Progenitor cell of endocrine pancreas (in vitro differentiated cells): ENCODE measurements at regions not wholly inside any gene's neighbourhood (a gene's known extent, or its start where the extent isn't known, plus 50 kb on each side); places are given as distances from the start of the nearest gene placed in this dataset.

Source experiments
- DNase-seq: peaks from one replicate; pipeline ENCODE4 v3.0.0; 2021; ENCODE audit warnings: low spot score; ENCODE audit not compliant: unreplicated experiment
- H3K27ac Mint-ChIP-seq: 2 replicates; pipeline ENCODE4 v1.8.0; 2021; ENCODE audit warnings: mild to moderate bottlenecking, moderate library complexity, mixed read lengths
- H3K27me3 Mint-ChIP-seq: 2 replicates; pipeline ENCODE4 v1.8.0; 2021; ENCODE audit warnings: mixed read lengths
- H3K36me3 Mint-ChIP-seq: 2 replicates; pipeline ENCODE4 v1.8.0; 2022; ENCODE audit warnings: mixed read lengths; ENCODE audit not compliant: insufficient read depth
- H3K4me1 Mint-ChIP-seq: 2 replicates; pipeline ENCODE4 v1.8.0; 2021; ENCODE audit warnings: low read depth, mixed read lengths
- H3K4me3 Mint-ChIP-seq: 2 replicates; pipeline ENCODE4 v1.8.0; 2021; ENCODE audit warnings: low read depth, mild to moderate bottlenecking, moderate library complexity, mixed read lengths
- H3K9me3 Mint-ChIP-seq: 2 replicates; pipeline ENCODE4 v1.8.0; 2021; ENCODE audit warnings: low read depth, mixed read lengths
- CTCF ChIP-seq: fragments of 200-600 bp; sonication (generic); IDR thresholded peaks from one replicate; pipeline ENCODE4 v1.5.0; 2021; ENCODE audit warnings: antibody characterized with exemption, mild to moderate bottlenecking; ENCODE audit not compliant: unreplicated experiment

GRCh38 chr7:110519851-110520250, 571.1 kb upstream of the LRRN3 start:
- peaks cover 10% of the 10 kb centered on the region for H3K9me3 Mint-ChIP-seq
- TF ChIP-seq CTCF = no peak
- H3K27me3 Mint-ChIP-seq = no peaks in the 10 kb centered on the region
- H3K4me3 Mint-ChIP-seq = no peak overlapping the region
- DNase-seq = no peak
- H3K36me3 Mint-ChIP-seq = peaks cover 5% of the 10 kb centered on the region
- peaks cover 36% of the 10 kb centered on the region for H3K4me1 Mint-ChIP-seq
- no peak overlapping the region for H3K27ac Mint-ChIP-seq

- peaks cover 29% of the 10 kb centered on the region for H3K4me1 Mint-ChIP-seq
- DNase-seq = no peak
- H3K9me3 Mint-ChIP-seq = peaks cover 10% of the 10 kb centered on the region
- H3K36me3 Mint-ChIP-seq = peaks cover 5% of the 10 kb centered on the region
- H3K4me3 Mint-ChIP-seq = no peak overlapping the region
- H3K27ac Mint-ChIP-seq = no peak overlapping the region
- H3K27me3 Mint-ChIP-seq = no peaks in the 10 kb centered on the region
- TF ChIP-seq CTCF = no peak
Observed at GRCh38 chr7:110521357-110521911, 569.5 kb upstream of the LRRN3 start.

- peaks cover 10% of the 10 kb centered on the region for H3K9me3 Mint-ChIP-seq
- DNase-seq = no peak
- TF ChIP-seq CTCF = no peak
- H3K4me3 Mint-ChIP-seq = peak overlapping the region; percentile 21
- no peaks in the 10 kb centered on the region for H3K27me3 Mint-ChIP-seq
- peak overlapping the region; percentile 93 for H3K27ac Mint-ChIP-seq
- H3K4me1 Mint-ChIP-seq = peaks cover 29% of the 10 kb centered on the region
- H3K36me3 Mint-ChIP-seq = peaks cover 5% of the 10 kb centered on the region
Observed at GRCh38 chr7:110522061-110522760, 568.7 kb upstream of the LRRN3 start.

- H3K4me3 Mint-ChIP-seq = peak overlapping the region; percentile 38
- no peak for TF ChIP-seq CTCF
- H3K36me3 Mint-ChIP-seq = peaks cover 5% of the 10 kb centered on the region
- peaks cover 10% of the 10 kb centered on the region for H3K9me3 Mint-ChIP-seq
- no peaks in the 10 kb centered on the region for H3K27me3 Mint-ChIP-seq
- H3K4me1 Mint-ChIP-seq = peaks cover 29% of the 10 kb centered on the region
- peak overlapping the region; percentile 93 for H3K27ac Mint-ChIP-seq
- DNase-seq = no peak
Observed at GRCh38 chr7:110522761-110523200, 568.1 kb upstream of the LRRN3 start.

- no peak overlapping the region for H3K4me3 Mint-ChIP-seq
- H3K4me1 Mint-ChIP-seq = peaks cover 8% of the 10 kb centered on the region
- H3K27me3 Mint-ChIP-seq = no peaks in the 10 kb centered on the region
- H3K9me3 Mint-ChIP-seq = peaks cover 13% of the 10 kb centered on the region
- H3K36me3 Mint-ChIP-seq = no peaks in the 10 kb centered on the region
- no peak for DNase-seq
- no peak for TF ChIP-seq CTCF
- no peak overlapping the region for H3K27ac Mint-ChIP-seq
Observed at GRCh38 chr7:110529175-110529574, 561.8 kb upstream of the LRRN3 start.
